ENCODE measurements at regions not wholly inside any gene's neighbourhood (a gene's known extent, or its start where the extent isn't known, plus 50 kb on each side); places are given as distances from the start of the nearest gene placed in this dataset.
"Not testable (repeated sequence)": the region's sequence is repeated elsewhere in the genome, so short reads cannot be mapped to it uniquely, and the experiment has no call there.

DNA sequence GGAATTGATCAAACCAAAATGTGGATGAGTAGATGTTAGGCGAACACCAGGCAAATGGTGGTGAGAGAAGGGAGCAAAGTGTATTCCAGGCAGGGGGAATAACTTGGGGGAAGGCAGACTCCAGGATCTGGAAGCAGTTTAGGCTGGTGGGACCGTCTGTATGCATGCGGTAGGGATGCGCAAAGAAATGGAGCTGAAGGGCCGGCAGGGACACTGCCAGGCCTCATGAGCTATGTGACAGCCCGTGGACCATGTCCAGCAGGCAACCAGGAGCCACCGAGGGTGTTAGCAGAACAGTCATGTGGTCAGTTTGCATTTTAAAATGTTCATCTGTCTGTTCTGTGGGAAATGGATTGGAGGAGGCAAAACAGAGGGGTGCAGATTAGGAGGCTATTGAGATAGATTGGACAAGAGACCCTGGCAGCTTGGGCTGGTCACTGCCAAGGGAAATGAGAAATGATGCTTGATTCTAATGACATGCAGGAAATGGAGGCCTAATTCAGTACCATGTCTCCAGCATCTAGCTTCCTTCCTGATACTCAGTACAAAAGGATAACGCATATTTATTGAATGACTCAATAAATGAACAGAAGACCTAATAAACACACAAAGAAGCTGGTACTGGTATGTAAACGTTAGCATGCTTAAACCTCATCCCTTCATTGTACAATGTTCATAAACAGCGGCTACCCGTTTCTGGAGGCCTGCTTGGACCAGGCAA, 412.4 kb downstream of the BUD13 start:
- no peak for FAIRE-seq

DNA sequence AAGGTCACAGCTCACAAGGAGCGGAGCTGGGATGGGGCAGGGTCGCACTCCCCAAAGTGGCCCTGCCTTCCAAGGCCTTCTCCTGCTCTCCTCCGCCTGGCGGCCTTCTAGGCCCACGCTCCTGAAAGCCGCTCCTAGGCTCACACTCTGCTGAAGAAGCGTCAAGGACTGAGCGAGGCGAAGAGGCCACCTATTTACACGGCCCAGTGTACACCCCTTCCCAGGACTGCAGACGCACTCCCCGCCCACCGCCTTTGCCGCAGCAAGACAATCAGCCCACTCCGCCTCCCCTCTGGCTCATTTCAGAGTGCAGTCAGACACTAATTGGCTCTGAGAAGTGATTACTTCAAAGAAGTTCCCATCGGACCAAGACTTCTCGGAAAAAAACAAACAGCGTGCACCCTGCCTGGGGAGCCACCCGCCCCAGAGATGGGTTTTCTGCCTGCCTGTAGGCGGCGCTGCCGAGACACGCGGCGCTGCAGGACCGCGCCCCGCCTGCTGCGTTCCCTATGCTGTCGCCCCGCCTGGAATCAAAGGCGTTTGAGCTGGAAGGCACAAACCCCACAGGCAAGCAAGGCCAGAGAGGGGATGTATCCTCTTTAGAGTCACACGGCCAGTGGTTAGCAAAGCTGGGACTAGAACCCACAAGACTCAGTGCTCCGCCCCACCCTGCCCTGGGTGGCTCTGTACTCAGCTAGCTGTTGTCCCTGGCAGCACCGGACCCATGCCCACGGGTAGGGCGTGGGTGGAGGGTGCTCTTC, 414.8 kb downstream of the BUD13 start:
- FAIRE-seq, result no peak

DNA sequence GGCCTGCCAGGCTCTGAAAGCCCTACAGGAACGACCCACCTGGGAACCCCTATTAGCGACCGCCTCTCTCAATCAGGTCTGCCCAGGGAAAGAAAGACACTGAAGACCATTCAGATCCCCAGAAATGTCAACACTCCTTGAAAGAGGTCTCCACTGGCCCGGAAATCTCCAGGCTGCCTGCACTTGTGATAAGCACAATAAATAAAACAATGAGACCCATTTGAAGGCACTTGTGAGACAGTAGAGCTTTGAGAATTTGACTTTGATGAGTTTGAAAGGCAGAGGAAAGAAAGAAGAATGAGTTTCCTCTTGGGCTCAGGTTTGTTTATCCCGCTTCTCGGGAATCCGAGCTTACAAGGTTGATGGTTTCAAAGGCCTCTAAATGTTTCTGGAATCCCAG, 416.3 kb downstream of the BUD13 start:
- FAIRE-seq, result no peak

DNA sequence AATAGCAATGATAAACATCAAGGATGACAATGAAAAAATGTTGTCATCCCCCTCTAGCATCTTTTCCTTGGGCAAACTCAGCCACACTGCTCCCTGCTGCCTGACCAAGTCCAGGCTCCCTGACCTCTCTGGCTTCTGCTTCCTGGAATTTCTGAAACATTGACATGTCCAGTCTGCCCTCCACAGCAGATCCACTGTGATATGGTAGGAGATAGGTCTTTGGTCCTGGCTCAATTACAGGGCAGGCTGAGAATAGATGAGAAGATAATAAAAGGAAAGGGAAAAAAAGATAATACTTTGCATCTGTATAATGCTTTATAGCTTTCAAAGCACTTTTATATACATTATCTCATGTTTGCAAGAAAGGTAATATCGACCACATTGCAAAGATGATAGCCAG, 417.7 kb downstream of the BUD13 start:
- FAIRE-seq, result no peak

DNA sequence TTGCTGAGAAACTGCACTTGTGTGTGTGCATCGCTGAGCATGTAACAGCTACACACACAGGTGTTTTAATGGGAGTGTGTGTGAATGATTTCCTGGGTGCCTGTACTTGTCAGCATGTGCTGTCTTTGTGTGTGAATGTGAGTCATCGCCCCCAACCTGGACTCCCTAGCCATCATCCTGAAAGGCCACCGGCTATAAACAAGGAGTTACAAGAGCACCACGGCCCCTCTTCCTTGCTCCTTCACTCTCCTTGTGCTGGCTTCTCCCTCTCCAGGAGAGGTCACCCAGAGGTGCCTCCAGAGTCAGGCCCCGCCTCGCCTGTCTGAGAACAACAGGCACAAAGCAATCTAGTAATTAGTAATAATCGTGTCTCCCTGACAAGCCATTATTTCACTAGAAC, 419.2 kb downstream of the BUD13 start:
- no peak for FAIRE-seq

DNA sequence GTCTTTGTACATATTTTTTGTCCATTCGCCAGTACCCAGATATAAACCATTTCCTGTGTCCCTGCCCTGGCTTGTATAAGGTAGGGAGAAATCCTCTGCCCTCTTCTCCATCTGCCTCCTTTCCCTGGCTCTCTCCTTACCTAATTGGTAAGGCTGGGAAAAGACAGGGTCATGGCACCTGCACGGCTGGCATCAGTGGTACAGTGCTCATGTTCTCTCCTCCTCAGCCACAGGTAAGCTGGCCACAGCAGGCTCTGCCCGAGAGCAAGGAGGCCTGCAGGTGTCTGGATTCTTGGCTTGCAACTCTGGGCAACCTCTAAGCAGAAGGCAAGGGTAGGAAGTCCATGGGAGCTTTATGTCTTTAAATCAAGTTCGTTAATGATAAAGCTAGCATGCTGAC, 419.9 kb downstream of the BUD13 start:
- FAIRE-seq, result no peak

DNA sequence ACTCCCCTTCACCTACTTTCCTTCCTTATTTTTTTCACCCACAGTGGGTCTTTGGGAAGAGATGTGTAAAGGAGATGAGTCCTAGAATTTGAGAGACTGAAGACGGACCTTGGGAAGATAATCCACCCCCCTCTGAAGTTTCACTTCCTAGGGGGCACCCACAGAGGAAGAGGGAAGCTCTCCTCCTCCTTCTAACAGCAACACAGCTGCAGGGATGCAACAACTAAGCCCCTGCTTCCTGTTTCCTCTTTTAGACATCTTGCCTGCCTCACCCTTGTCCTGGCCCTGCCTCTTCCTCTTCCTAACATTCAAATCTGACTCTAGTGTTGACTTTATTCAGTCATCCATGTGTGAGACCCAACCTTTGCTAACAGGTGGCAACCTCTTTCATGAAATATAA, 424.6 kb downstream of the BUD13 start:
- FAIRE-seq, result no peak

DNA sequence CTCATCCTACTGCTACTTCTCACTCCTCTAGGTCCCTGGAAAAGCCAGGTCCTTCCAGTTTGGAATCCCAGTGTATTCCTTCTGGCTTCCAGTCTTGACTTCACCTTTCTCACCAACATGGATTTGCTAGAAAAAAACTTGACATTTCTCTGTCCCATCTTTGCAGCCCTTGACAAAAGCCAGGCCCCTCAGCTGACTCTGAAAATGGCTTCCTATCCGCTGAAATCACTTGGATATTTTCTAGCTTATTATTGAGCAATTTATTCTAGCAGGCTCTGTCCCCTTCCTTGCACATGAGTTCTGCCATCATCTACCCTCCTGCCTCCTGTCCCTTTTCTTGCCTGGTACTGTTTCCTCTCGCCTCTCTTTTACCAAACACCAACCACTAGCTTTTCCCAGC, 427.2 kb downstream of the BUD13 start:
- no peak for FAIRE-seq

DNA sequence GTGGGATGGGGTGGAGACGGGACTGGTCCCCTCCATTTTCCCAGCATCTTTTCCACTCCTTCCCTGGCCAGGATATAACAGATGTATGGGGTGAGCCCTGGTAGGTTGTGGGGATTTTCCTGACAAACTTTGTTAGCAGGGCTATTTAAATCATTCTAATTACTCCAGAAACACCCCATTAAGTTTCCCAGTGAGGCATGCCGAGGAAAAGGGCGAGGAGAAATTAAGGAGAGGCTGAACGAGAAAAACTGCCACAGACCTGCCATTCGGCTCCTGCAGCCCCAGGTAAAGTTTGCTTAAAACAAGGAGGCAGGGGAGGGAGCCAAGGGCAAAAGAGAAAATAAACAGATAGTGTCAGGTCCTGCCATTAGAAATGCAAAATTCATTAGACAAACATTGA, 428.2 kb downstream of the BUD13 start:
- FAIRE-seq, result no peak

DNA sequence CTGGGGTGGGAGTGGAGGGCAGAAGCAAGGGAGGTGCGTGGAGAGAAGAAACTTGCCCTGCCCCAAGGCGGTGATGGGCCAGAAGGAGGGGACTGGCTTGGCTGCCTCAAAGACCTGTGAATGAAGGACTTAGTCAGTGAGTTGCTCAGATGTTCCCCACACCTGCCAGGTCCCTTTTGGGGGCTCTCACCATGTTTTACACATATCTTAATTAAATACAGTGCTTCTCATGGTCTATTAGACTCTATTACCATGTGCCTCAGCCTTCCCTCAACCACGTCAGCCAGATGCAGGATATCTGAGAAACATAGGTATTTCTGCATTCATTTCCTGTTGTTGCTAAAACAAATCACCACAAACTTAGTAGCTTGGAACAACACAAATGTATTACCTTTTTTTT, 429.5 kb downstream of the BUD13 start:
- no peak for FAIRE-seq

DNA sequence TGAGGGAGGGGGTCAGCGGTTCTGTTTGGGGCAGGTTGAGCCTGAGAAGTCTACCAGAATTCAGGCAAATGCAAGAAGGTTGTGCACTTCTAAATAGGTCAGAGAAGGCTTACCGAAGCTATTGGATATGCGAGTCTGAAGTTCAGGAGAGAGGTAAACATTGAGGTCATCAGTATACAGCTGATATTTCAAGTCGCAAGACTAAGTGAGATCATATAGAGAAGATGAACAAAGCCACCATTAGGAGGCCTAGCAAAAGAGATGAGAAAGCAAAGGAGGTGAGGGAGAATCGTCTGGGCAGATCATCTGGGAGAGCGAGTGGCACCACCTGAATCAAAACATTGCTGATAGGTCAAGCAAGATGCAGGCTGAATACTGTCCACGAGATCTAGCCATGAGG, 430.6 kb downstream of the BUD13 start:
- no peak for FAIRE-seq

DNA sequence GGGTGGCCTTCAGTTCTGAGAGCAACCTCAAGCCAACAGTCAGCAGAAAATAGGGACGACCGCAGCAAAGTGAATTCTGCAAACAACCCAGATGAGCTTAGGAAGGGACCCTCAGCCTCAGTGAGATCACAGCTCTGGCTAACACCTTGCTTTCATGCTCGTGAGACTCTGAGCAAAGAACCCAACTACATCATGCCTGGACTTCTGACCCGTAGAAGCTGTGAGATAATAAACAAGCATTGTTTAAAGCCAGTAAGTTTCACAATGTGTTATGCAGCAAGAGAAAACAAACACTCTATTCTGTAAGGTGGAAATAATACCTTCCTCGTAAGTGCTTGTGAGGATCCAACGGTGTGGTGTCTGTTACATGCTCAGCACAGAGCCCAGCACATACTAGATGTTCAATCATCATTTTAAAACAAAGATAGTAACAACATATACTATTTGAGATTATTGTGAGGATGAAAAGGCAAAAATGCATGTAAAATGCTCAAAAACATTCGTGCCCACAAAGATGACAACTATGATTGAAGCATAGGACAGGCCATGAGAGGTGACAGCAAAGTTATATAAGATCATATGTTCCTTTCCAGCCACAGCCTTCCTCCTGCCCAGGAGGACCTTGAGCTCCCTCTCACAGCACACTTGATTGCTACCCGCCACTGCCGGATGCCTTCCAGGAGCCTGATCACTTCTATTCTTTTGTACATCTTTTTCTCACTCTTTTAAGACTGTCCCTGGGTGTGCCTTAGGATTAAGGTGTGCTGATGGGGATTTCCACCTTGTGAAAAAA, 433.3 kb downstream of the BUD13 start:
- no peak for FAIRE-seq

DNA sequence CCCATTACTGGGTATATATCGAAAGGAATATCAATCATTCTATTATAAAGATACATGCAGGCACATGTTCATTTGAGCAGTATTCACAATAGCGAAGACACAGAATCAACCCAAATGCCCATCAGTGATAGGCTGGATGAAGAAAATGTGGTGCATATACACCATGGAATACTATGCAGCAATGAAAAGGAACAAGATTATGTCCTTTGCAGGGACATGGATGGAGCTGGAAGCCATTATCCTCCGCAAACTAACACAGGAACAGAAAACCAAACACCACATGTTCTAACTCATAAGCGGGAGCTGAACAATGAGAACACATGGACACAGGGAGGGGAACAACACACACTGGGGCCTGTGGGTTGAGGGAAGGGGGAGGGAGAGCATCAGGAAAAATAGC, 434.3 kb downstream of the BUD13 start:
- FAIRE-seq, result not testable (repeated sequence)

DNA sequence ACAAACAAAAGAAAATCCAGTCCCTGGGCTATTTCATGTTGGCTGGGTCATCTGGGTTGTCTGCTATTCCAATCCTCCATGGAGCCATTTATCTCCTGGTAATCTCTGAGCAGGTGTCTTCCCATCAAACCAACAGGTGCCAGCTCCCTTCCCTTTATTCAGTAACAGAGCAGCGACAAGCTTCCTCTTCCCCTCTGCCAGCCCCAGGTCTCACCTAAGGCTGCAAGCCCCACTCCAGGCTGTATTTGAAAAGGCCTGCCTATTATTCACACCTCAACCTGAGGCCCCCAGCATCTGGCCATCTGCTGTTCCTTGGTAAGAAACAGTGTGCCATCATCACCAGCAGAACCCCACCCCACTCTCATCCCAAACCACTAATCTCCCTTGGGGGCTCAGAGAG, 436.2 kb downstream of the BUD13 start:
- no peak for FAIRE-seq

DNA sequence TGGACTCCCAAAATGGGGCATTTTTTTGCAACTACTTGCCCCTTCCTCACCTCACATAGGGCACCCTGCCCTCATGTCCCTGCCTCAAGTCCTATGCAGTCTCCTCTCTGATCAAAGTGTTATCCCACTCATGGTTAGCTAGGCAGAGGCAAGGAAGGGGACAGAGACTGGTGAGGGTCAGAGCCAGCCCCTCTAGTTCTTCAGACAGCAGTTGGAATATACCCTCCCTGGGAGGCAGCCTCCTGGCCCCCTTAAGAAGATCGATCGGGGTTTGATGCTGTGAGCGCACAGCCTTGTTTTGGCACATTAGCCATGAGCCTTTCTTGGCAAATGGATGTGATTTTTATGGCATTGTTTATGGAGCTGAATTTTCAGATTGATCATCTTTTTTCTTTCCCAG, 436.9 kb downstream of the BUD13 start:
- FAIRE-seq, result no peak

DNA sequence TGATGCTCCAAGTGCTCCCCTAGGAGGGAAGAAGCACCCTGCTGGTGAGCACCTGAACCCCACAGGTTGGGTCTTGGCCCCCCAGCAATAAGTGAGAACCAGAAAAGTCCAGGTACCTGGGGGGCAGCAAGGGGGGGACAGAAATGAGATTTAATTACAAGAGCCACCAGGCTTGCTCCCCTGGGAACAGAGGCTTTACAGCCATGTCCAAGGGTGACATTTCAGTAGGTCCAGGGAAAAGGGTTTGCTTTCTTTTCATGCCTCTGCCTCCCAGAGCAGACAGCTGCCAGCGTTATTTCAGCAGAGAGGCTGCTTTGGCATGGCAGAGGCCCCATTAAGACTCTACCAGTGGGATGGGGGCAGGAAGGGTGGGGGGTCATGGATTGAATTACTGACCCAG, 437.7 kb downstream of the BUD13 start:
- FAIRE-seq, result no peak

DNA sequence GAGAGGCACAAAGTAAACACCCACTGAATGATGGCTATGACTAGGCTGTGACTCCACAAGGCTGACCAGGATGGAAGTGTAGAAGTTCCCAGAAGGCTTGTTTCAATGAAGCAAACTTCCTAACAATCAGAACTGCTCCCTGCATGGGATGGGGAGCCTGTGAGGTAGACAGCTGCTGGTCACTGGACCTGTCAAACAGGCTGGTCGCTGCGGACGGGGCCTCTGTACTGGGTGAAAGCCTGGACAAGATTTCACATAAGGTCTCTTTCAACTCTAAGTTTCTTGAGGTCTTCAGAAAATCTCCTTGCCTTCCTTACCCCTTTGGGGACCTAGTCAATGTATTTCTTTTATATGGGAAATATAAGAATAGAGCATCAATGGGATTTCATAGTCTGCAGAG, 438.2 kb downstream of the BUD13 start:
- no peak for FAIRE-seq

DNA sequence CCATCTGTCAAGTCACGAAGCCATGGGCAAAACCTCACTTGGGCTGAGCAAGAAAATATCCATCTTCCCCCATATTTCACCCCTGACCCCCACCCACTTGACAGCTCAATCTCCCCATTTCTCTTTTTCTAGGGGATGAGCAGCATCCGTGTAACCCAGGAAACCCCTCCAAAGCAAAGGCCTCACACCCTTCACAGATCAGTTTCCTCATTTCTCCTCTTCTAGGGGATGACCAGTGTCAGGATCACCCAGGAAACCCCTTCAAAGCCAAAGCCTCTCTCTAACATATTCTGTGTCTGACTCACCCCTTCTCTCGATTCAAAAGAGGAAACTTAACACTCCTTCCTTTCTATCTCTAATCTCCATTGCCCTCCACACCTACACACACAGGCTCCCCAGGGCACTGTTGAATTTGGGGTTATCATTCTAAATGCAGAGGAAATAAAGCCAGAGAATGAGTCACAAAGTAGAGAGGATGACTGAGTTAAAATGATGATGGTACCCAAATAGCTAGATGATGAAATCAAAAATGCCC, 439.7 kb downstream of the BUD13 start:
- FAIRE-seq, result no peak

DNA sequence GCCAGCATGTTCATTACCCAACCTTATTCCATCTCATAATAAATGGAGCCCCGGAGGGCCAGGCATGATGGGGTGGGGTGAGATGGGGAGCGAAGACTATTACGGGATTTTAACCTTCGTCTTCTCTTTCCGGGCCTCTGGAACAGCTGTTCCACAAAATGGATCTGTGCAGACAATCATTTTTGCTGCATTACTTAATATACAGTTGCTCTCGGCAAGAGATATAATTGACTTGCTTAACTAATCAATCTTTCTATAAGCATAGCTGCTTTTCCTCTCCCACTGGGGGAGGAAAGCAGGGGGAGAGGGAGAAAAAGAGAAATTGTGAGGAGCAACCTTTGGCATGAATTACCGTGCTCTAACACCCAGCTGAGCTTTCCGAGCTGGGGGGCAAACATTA, 440.4 kb downstream of the BUD13 start:
- no peak for FAIRE-seq

DNA sequence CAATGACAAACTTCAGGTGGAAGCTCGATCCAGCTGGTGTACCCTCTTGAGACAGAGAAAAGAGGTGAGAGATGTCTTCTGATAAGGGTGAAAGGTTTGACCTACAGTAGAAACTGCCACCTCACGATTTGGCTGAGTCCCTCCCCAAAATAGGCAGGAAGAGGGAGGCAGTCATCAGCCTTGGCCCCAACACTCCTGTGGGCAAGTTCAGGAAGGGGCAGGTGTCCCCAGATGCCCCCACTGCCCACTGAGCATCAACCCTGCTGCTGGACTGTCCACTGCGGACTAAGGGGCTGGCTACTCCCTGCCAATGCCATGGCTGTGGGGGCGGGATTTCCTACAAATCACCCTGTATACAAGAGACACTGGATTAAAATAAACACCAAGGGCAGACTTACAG, 441.4 kb downstream of the BUD13 start:
- no peak for FAIRE-seq

DNA sequence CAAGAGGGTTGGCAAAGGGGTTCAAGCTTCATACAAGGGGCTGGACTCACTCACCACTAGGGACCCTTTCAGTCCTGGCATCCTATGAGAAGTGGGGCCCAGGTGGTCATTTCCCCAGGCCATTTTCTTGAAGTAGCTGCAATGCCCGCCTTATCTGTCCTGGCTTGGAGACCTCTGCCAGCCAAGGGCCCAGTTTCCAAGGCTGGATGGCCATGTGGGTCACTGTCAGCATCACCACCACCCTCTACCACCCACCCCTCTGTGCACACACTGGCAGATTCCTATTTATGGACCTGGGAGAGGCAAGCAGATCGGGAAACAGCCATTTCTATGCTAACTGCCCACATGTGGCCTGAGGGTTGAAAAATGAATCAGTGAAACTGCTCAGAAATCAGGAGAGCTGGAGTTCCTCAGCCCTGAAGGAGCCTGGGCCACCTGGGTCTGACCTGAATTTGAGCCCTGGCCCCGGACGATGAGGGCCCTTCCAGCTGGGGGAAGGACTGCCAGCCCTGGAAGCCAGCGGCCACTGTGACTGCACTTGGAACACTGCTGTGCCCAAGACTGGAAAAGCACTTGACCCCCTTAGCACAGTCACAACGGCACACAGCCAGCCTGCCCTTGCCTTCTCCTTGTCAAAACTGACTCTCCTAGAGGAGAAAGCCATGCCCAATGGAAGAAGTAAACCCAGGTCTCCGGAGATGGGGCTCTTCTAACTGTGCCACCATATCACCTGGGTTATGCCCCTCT, 442.2 kb downstream of the BUD13 start:
- FAIRE-seq, result no peak

DNA sequence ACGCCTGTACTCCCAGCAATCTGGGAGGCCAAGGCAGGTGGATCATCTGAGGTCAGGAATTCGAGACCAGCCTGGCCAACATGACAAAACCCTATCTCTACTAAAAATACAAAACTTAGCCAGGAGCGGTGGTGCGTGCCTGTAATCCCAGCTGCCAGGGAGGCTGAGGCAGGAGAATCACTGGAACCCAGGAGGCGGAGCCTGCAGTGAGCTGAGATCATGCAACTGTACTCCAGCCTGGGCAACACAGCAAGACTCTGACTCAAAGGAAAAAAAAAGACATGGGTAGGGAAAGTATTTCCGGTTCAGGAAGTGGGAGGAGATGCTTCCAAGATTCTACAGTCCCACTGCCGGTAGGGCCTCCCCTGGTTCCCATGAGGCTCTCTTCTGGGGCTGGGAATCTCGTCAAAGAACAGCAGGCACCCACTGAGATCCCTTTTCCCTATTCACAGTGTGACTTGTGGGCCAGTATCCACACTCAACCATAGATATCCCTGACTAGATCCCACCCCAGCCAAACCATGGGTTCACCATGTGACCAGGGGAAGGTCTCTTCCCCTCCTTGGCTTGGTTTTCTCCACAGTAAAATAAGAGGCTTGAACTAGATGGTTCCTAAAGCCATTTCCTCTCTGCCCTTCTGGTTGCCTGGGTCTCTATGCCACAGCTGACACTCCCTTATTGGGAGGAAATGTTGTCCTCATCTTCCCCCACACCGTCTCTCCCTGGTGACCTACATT, 443.3 kb downstream of the BUD13 start:
- FAIRE-seq, result no peak
